HFFc6 (cell line): ENCODE measurements at regions not wholly inside any gene's neighbourhood (a gene's known extent, or its start where the extent isn't known, plus 50 kb on each side); places are given as distances from the start of the nearest gene placed in this dataset.

ENCODE experiments used
- DNase-seq: peaks from one replicate; pipeline ENCODE4 v3.0.0-alpha.2; 2018
- H3K27ac Mint-ChIP-seq: 2 replicates; pipeline ENCODE4 v1.8.0; 2020; ENCODE audit warnings: mild to moderate bottlenecking, mixed read lengths
- H3K27me3 Mint-ChIP-seq: 2 replicates; pipeline ENCODE4 v1.8.0; 2021; ENCODE audit warnings: mild to moderate bottlenecking, moderate library complexity, mixed read lengths; ENCODE audit not compliant: insufficient read depth
- H3K36me3 Mint-ChIP-seq: 2 replicates; pipeline ENCODE4 v1.8.0; 2021; ENCODE audit warnings: low read depth, mixed read lengths
- H3K4me1 Mint-ChIP-seq: 2 replicates; pipeline ENCODE4 v1.8.0; 2020; ENCODE audit warnings: low read depth, mixed read lengths
- H3K4me3 Mint-ChIP-seq: 2 replicates; pipeline ENCODE4 v1.8.0; 2020; ENCODE audit warnings: mild to moderate bottlenecking, moderate library complexity, mixed read lengths
- H3K9me3 Mint-ChIP-seq: 2 replicates; pipeline ENCODE4 v1.8.0; 2020; ENCODE audit warnings: mild to moderate bottlenecking, mixed read lengths
- TF ChIP-seq, protein P1 (sequence below): fragments of 200-600 bp; sonication (generic); IDR thresholded peaks from 2 replicates; pipeline ENCODE4 v1.5.0; 2021; ENCODE audit warnings: antibody characterized with exemption, mild to moderate bottlenecking

DNA sequence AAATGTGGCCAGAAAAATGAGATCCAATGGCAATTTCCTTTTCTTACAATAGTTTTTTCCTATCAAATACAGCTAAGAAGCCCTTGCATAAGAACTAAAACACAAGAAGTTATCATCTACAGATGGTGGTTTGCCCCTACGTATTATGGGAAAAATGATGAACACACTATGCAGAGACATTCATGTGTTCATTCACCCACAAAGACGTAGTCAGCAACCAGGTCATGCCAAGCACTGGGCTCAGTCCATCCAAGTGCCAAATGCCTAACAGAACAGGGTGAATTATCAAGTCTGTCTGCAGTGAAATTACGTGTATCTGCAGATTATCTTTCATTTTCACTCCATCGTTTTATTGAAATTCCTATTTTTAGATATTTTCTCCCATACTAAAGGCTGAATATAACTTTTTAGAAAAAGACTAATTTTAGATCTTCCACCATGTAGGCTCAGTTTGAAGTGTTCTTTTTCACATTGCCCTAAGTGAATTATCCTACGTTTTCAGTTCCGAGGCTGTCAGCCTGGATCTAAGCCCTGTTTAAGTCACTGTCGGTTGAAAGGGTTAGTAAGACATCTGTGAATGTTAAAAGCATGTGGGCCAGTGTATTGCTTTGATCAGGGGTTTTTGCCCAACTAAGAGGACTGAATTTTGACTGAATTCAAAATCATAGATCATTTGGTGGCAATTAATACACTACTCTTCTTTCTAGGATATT lies 78.1 kb upstream of the DHX40 start:
- TF ChIP-seq, protein P1, sequence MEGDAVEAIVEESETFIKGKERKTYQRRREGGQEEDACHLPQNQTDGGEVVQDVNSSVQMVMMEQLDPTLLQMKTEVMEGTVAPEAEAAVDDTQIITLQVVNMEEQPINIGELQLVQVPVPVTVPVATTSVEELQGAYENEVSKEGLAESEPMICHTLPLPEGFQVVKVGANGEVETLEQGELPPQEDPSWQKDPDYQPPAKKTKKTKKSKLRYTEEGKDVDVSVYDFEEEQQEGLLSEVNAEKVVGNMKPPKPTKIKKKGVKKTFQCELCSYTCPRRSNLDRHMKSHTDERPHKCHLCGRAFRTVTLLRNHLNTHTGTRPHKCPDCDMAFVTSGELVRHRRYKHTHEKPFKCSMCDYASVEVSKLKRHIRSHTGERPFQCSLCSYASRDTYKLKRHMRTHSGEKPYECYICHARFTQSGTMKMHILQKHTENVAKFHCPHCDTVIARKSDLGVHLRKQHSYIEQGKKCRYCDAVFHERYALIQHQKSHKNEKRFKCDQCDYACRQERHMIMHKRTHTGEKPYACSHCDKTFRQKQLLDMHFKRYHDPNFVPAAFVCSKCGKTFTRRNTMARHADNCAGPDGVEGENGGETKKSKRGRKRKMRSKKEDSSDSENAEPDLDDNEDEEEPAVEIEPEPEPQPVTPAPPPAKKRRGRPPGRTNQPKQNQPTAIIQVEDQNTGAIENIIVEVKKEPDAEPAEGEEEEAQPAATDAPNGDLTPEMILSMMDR = no peak

DNA sequence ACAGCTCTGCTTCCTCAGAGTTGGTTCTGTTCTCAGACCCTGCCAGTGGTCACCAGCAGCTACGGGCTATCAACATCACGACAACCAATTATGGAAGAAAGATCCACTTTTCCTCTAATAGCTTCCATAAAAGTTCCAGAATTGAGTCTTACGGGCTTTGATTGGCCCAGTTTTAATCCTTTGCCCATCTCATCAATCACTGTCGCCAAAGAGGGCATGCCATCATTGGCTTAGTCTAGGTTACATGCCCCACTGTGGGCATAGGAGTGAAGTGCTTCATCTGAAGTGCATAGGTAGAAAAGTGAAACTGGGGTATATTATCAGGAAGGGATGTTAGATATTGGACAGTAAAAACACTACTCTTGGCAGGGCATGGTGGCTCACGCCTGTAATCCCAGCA lies 76.6 kb upstream of the DHX40 start:
- H3K4me1 Mint-ChIP-seq = peaks cover 20% of the 10 kb centered on the region
- no peak for DNase-seq
- H3K9me3 Mint-ChIP-seq = no peaks in the 10 kb centered on the region
- no peak overlapping the region for H3K27ac Mint-ChIP-seq
- TF ChIP-seq, protein P1 = no peak
- H3K36me3 Mint-ChIP-seq = no peaks in the 10 kb centered on the region
- H3K4me3 Mint-ChIP-seq = no peak overlapping the region
- peaks cover 11% of the 10 kb centered on the region for H3K27me3 Mint-ChIP-seq

More for the DNA sequence above, 78.1 kb upstream of the DHX40 start:
- Mint-ChIP-seq H3K4me3 (peak overlapping the region; percentile 62), H3K4me1 (peaks cover 20% of the 10 kb centered on the region), H3K27ac (no peak overlapping the region), H3K36me3 (no peaks in the 10 kb centered on the region), H3K9me3 (no peaks in the 10 kb centered on the region), H3K27me3 (peaks cover 11% of the 10 kb centered on the region)
- no peak for DNase-seq

DNA sequence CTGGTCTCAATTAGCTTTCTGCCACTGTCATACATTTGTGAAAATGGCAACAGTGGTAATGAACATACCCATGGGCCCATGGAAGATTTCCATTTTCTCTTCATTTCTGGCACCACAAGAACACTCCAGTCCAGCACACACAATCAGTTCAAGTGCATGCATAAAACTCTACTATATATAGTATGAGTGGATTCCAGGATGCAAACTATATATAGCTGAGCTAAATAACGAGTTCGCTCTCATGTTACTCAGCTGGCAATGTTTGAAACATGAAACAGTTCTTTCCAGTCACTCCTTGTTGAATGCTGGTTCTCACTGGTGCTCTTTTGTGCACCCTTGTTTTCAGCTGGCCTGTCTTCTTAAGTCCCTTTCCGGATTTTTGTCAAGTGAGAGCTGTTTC lies 75.2 kb upstream of the DHX40 start:
- no peaks in the 10 kb centered on the region for H3K36me3 Mint-ChIP-seq
- H3K4me3 Mint-ChIP-seq = no peak overlapping the region
- no peak for DNase-seq
- H3K9me3 Mint-ChIP-seq = no peaks in the 10 kb centered on the region
- TF ChIP-seq, protein P1 = no peak
- peaks cover 23% of the 10 kb centered on the region for H3K27me3 Mint-ChIP-seq
- no peak overlapping the region for H3K27ac Mint-ChIP-seq
- H3K4me1 Mint-ChIP-seq = peaks cover 15% of the 10 kb centered on the region

DNA sequence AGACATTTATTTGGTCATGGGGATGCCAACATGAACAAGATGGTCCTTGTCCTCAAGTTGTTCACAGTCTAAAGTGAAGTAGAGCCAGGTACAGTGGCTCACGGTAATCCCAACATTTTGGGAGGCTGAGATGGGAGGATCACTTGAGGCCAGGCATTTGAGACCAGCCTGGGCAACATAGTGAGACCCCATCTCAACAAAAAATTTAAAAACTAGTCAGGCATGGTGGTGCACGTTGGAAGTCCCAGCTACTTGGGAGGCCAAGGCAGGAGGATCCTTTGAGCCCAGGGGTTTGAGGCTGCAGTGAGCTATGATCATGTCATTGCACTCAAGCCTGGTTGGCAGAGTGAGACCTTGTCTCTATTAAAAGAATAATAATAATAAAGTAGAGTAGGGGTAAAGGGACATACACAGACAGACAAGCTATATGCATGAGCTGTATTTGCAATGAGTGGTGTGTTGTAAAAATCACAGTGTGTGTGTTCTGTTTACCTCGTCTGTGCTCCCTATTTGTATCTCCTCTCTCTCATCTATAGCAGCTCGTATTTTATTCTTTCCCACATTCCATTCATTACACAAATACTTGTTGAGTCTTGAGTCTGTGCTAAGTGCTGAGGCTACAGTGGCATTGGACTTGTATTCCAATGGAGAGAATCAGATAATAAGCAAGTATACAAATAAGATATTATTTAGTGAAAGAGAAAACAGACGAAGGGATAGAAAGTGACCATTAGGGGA lies 73.9 kb upstream of the DHX40 start:
- peaks cover 15% of the 10 kb centered on the region for H3K4me1 Mint-ChIP-seq
- peak; percentile 16 for DNase-seq
- peaks cover 31% of the 10 kb centered on the region for H3K27me3 Mint-ChIP-seq
- H3K27ac Mint-ChIP-seq = no peak overlapping the region
- TF ChIP-seq, protein P1 = no peak
- no peaks in the 10 kb centered on the region for H3K9me3 Mint-ChIP-seq
- no peaks in the 10 kb centered on the region for H3K36me3 Mint-ChIP-seq
- no peak overlapping the region for H3K4me3 Mint-ChIP-seq

DNA sequence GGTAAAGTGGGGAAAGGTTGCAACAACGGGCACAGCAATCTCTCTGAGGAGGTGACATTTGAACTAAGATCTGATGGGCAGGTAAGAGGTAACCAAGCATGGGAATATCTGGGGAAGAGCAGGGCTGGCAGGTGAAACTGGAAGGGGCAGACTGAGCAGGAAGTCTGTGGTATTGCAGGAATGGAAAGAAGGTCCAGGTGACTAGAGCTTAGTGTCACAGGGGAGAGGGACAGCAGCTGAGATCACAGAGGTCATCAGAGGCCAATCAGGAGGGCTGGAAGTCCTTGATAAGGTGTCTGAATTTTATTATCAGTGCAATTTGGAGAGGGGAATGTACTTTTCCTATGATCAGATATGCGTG lies 73.3 kb upstream of the DHX40 start:
- no peak overlapping the region for H3K4me3 Mint-ChIP-seq
- H3K36me3 Mint-ChIP-seq = no peaks in the 10 kb centered on the region
- H3K27me3 Mint-ChIP-seq = peaks cover 31% of the 10 kb centered on the region
- peaks cover 12% of the 10 kb centered on the region for H3K4me1 Mint-ChIP-seq
- DNase-seq = no peak
- TF ChIP-seq, protein P1 = no peak
- no peaks in the 10 kb centered on the region for H3K9me3 Mint-ChIP-seq
- no peak overlapping the region for H3K27ac Mint-ChIP-seq
